ENCODE measurements at regions not wholly inside any gene's neighbourhood (a gene's known extent, or its start where the extent isn't known, plus 50 kb on each side); places are given as distances from the start of the nearest gene placed in this dataset.

- H3K4me1 Mint-ChIP-seq = peaks cover 21 to 47% of the 10 kb centered on the region in 2 donors
These were observed 1752.6 kb upstream of the C9orf72 start for GRCh38 chr9:29325894-29326293.

DNA sequence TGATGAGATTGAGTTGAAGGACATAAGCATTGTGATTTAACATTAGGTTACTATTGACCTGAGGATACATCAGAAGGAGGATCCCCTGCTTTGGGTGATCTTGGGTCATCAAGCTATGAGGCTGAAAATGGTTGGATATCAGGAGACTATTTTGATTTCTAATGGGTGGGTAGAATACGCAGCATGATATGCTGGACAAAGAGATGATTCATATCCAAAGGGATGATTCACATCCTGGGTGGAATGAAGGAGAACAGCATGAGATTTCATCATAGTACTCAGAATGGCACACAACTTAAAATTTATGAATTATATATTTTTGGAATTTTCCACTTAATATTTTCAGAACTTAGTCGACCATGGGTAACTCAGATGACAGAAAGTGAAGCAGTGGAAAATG, 1759.5 kb upstream of the C9orf72 start:
- Histone ChIP-seq H3K4me3 (ENCODE audit: low read length) (no peak overlapping the region), H3K27me3 (ENCODE audit: control insufficient read depth, insufficient read depth, low read length) (no peaks in the 10 kb centered on the region), H3K27ac (ENCODE audit: low read length) (no peak overlapping the region), H3K9me3 (ENCODE audit: control insufficient read depth, insufficient read depth, low read length) (no peaks in the 10 kb centered on the region), H3K36me3 (ENCODE audit: control insufficient read depth, insufficient read depth, low read length) (no peaks in the 10 kb centered on the region), H3K4me1 (ENCODE audit: control insufficient read depth, insufficient read depth, low read length) (no peaks in the 10 kb centered on the region)
- 100% methylated on average over 1 of the region's 2 CpGs for WGBS (ENCODE audit: insufficient coverage)
- ATAC-seq (no peak), DNase-seq (no peak)
- TF ChIP-seq CTCF (IDR thresholded peaks at IDR 0.05) = no peak
- H3K27me3 Mint-ChIP-seq (ENCODE audit: low read depth in 2 of 2) = no peaks in the 10 kb centered on the region
- H3K27ac Mint-ChIP-seq = no peak overlapping the region
- peaks cover 3 to 6% of the 10 kb centered on the region in 2 donors for H3K9me3 Mint-ChIP-seq
- H3K36me3 Mint-ChIP-seq = peaks cover 6% of the 10 kb centered on the region
- intact Hi-C loops (cut with micrococcal nuclease) = no loop called here
- peaks cover 0 to 4% of the 10 kb centered on the region in 2 donors for H3K4me1 Mint-ChIP-seq
- no peak overlapping the region for H3K4me3 Mint-ChIP-seq

More at GRCh38 chr9:29325894-29326293, 1752.6 kb upstream of the C9orf72 start:
- H3K9me3 ChIP-seq (ENCODE audit: control insufficient read depth, insufficient read depth, low read length) = no peaks in the 10 kb centered on the region
- DNase-seq (no peak), ATAC-seq (no peak)
- Mint-ChIP-seq H3K36me3 (peaks cover 2% of the 10 kb centered on the region), H3K27me3 (ENCODE audit: low read depth in 2 of 2) (no peaks in the 10 kb centered on the region), H3K4me3 (peak overlapping the region; percentile 9), H3K9me3 (peaks cover under 1 to 10% of the 10 kb centered on the region in 2 donors), H3K27ac (peak overlapping the region; percentile 86 to 92)
- intact Hi-C loops (cut with micrococcal nuclease) = loop anchor here (2.0 to 10.0 kb wide), 2 partner anchors 59 to 1751 kb away; partner anchors contain the start of gene C9orf72
- H3K27me3 ChIP-seq (ENCODE audit: control insufficient read depth, insufficient read depth, low read length) = no peaks in the 10 kb centered on the region
- no peaks in the 10 kb centered on the region for H3K36me3 ChIP-seq (ENCODE audit: control insufficient read depth, insufficient read depth, low read length)
- no peak overlapping the region for H3K4me3 ChIP-seq (ENCODE audit: low read length)
- peak overlapping the region; percentile 78 for H3K27ac ChIP-seq (ENCODE audit: low read length)
- TF ChIP-seq CTCF (IDR thresholded peaks at IDR 0.05) = no peak
- peaks cover 19% of the 10 kb centered on the region for H3K4me1 ChIP-seq (ENCODE audit: control insufficient read depth, insufficient read depth, low read length)

DNA sequence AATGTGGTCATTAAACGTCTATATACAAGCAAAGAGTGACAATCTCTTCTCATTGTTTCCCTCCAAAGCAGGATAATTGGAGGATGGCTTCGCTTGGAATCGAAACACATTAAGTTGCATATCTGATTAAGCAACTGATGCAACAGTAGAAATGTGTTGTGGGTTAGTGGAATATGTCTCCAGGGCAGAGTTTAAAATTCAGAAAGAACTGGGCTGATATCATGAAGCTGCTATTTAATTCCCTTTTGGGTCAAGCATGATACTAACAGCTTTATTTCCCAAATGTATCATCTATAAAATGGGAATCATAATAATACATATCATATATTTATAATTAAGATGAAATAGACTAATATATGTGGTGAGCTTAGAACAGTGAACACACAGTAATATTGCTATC, 1763.0 kb upstream of the C9orf72 start:
- Histone ChIP-seq H3K27me3 (ENCODE audit: control insufficient read depth, insufficient read depth, low read length) (no peaks in the 10 kb centered on the region), H3K4me1 (ENCODE audit: control insufficient read depth, insufficient read depth, low read length) (no peaks in the 10 kb centered on the region), H3K27ac (ENCODE audit: low read length) (no peak overlapping the region), H3K9me3 (ENCODE audit: control insufficient read depth, insufficient read depth, low read length) (no peaks in the 10 kb centered on the region), H3K36me3 (ENCODE audit: control insufficient read depth, insufficient read depth, low read length) (no peaks in the 10 kb centered on the region), H3K4me3 (ENCODE audit: low read length) (no peak overlapping the region)
- H3K36me3 Mint-ChIP-seq = no peaks in the 10 kb centered on the region
- no peak overlapping the region for H3K27ac Mint-ChIP-seq
- H3K27me3 Mint-ChIP-seq (ENCODE audit: low read depth in 2 of 2) = no peaks in the 10 kb centered on the region
- H3K4me3 Mint-ChIP-seq = no peak overlapping the region
- 94% methylated on average over 2 of the region's 3 CpGs for WGBS (ENCODE audit: insufficient coverage)
- intact Hi-C loops (cut with micrococcal nuclease) = no loop called here
- ATAC-seq (no peak), DNase-seq (no peak)
- H3K4me1 Mint-ChIP-seq = no peaks in the 10 kb centered on the region
- TF ChIP-seq CTCF (IDR thresholded peaks at IDR 0.05) = no peak
- peaks cover 0 to 3% of the 10 kb centered on the region in 2 donors for H3K9me3 Mint-ChIP-seq

DNA sequence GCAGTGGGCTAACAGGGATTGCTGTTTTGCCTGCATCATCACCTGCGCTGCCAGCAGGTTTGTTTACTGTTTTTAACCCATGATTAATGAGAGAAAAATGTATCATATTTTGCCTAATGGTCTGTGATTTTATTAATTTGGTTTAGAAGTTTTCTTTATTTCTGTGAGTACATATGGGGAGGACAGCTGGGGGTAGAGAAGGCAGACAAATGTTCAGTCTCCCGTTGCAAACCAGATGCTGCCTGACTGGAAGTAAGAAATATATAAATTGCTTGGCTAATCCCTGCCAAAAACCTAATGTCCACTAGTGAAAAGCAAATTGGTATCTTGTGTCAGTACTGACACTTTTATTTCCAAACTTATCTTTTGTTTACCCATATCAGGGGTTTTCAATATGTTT, 1766.1 kb upstream of the C9orf72 start:
- Histone ChIP-seq H3K4me1 (ENCODE audit: control insufficient read depth, insufficient read depth, low read length) (no peaks in the 10 kb centered on the region), H3K27ac (ENCODE audit: low read length) (no peak overlapping the region), H3K4me3 (ENCODE audit: low read length) (no peak overlapping the region), H3K9me3 (ENCODE audit: control insufficient read depth, insufficient read depth, low read length) (no peaks in the 10 kb centered on the region), H3K36me3 (ENCODE audit: control insufficient read depth, insufficient read depth, low read length) (no peaks in the 10 kb centered on the region), H3K27me3 (ENCODE audit: control insufficient read depth, insufficient read depth, low read length) (no peaks in the 10 kb centered on the region)
- H3K36me3 Mint-ChIP-seq = no peaks in the 10 kb centered on the region
- DNase-seq (no peak), ATAC-seq (no peak)
- 86% methylated on average over 2 of the region's 2 CpGs for WGBS (ENCODE audit: insufficient coverage)
- H3K4me3 Mint-ChIP-seq = no peak overlapping the region
- H3K27ac Mint-ChIP-seq = no peak overlapping the region
- H3K9me3 Mint-ChIP-seq = peaks cover 6 to 8% of the 10 kb centered on the region in 2 donors
- no peaks in the 10 kb centered on the region for H3K27me3 Mint-ChIP-seq (ENCODE audit: low read depth in 2 of 2)
- no peak for TF ChIP-seq CTCF (IDR thresholded peaks at IDR 0.05)
- intact Hi-C loops (cut with micrococcal nuclease) = no loop called here
- H3K4me1 Mint-ChIP-seq = no peaks in the 10 kb centered on the region
